Aorta (tissue), 5 donors: ENCODE measurements at regions not wholly inside any gene's neighbourhood (a gene's known extent, or its start where the extent isn't known, plus 50 kb on each side); places are given as distances from the start of the nearest gene placed in this dataset.
"Not testable (repeated sequence)": the region's sequence is repeated elsewhere in the genome, so short reads cannot be mapped to it uniquely, and the experiment has no call there.

ENCODE experiments used
- ATAC-seq: fragments of 200-7000 bp; cut with Tn5 transposase; one replicate; pipeline ENCODE4 v1.9.1; 2022; ENCODE audit warnings: moderate library complexity; ENCODE audit not compliant: low FRiP score
- DNase-seq, 2 donors: peaks; one replicate each; pipeline ENCODE4 v3.0.0-alpha.2; 2020
- H3K27ac ChIP-seq, 2 donors: one replicate each; pipeline ENCODE4 v1.5.1; 2013; ENCODE audit warnings: low read length in 2 of 2, mild to moderate bottlenecking in 2 of 2, moderate library complexity in 2 of 2, control low read depth in 1 of 2, inconsistent platforms in 1 of 2, low read depth in 1 of 2
- H3K27me3 ChIP-seq, 2 donors: one replicate each; pipeline ENCODE4 v1.6.1; 2013; ENCODE audit warnings: control low read depth in 1 of 2, low read length in 1 of 2, mild to moderate bottlenecking in 1 of 2, moderate library complexity in 1 of 2; ENCODE audit not compliant: insufficient read depth in 2 of 2, control insufficient read depth in 1 of 2
- H3K36me3 ChIP-seq, 2 donors: one replicate each; pipeline ENCODE4 v1.6.1; 2013; ENCODE audit warnings: control low read depth in 1 of 2, low read length in 1 of 2, mild to moderate bottlenecking in 1 of 2; ENCODE audit not compliant: insufficient read depth in 2 of 2, control insufficient read depth in 1 of 2
- H3K4me1 ChIP-seq, 2 donors: one replicate each; pipeline ENCODE4 v1.6.1; 2013; ENCODE audit warnings: low read length in 2 of 2, control low read depth in 1 of 2, mild to moderate bottlenecking in 1 of 2, moderate library complexity in 1 of 2; ENCODE audit not compliant: insufficient read depth in 2 of 2, control insufficient read depth in 1 of 2
- H3K4me3 ChIP-seq, 2 donors: one replicate each; pipeline ENCODE4 v1.5.1; 2013; ENCODE audit warnings: low read length in 2 of 2, control low read depth in 1 of 2, mild to moderate bottlenecking in 1 of 2
- H3K9me3 ChIP-seq: one replicate; pipeline ENCODE4 v1.6.1; 2013; ENCODE audit warnings: mild to moderate bottlenecking, low read length; ENCODE audit not compliant: control insufficient read depth
- WGBS, 2 donors: extraction: QIAGEN DNeasy Blood & Tissue Kit; methylation state at CpG; one replicate each; pipeline ENCODE4 v1.1.7; 2013; 5-methylcytosine and 5-hydroxymethylcytosine counted together
- intact Hi-C, 2 donors: fragments of 100-400 bp; cut with DNase I; formaldehyde crosslinking; loops; one replicate each; pipeline versions ENCODE4 v1.14.2 to v1.15.0; 2022
- donor health status: healthy with polysubstance abuse.
- donor health status: Bipolar disorder and iron deficiency.
- donor health status: DM: no; HTN: no; CAD: no.
- donor health status: DM: no; HTN: no; CAD: no.
- donor health status: DM: yes; HTN: yes; CAD: no.

DNA sequence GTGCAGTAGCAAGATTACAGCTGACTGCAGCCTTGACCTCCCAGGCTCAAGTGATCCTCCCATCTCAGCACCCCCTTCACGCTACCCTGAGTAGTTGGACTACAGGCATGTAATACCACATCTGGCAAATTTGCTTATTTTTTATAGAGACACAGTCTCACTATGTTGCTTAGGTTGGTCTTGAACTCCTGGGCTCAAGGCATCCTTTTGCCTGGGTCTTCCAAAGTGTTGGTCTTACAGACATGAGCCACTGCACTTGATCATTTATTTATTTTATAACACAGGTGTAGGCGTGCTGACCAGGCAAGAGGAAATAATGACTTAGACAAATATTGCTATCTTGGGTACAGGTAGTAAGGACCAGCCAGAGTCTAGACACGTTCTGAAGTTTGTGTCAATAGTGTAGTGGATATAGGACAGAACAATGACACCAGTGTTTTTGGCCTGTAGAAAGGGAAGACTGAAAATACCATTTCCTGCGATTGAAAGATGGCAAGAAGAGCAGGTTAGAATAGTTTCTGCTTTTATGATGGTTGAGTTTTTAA lies 71.0 kb upstream of the THUMPD2 start:
- WGBS, 2 donors = 85% methylated on average over 4 of the region's 4 CpGs
- ATAC-seq (no peak), DNase-seq (no peak)
- Histone ChIP-seq H3K36me3 (no peaks in the 10 kb centered on the region), H3K4me1 (no peaks in the 10 kb centered on the region), H3K27ac (no peak overlapping the region), H3K4me3 (no peak overlapping the region), H3K9me3 (no peaks in the 10 kb centered on the region), H3K27me3 (no peaks in the 10 kb centered on the region)
- intact Hi-C loops = no loop called here

GRCh38 chr2:39849064-39849463 lies 70.0 kb upstream of the THUMPD2 start:
- no peak for ATAC-seq
- Histone ChIP-seq H3K4me1 (no peaks in the 10 kb centered on the region), H3K4me3 (no peak overlapping the region), H3K27me3 (no peaks in the 10 kb centered on the region), H3K9me3 (no peaks in the 10 kb centered on the region), H3K27ac (no peak overlapping the region), H3K36me3 (no peaks in the 10 kb centered on the region)
- intact Hi-C loops = no loop called here
- no peak for DNase-seq
- 94 to 95% methylated on average over 1 of the region's 1 CpG for WGBS, 2 donors

DNA sequence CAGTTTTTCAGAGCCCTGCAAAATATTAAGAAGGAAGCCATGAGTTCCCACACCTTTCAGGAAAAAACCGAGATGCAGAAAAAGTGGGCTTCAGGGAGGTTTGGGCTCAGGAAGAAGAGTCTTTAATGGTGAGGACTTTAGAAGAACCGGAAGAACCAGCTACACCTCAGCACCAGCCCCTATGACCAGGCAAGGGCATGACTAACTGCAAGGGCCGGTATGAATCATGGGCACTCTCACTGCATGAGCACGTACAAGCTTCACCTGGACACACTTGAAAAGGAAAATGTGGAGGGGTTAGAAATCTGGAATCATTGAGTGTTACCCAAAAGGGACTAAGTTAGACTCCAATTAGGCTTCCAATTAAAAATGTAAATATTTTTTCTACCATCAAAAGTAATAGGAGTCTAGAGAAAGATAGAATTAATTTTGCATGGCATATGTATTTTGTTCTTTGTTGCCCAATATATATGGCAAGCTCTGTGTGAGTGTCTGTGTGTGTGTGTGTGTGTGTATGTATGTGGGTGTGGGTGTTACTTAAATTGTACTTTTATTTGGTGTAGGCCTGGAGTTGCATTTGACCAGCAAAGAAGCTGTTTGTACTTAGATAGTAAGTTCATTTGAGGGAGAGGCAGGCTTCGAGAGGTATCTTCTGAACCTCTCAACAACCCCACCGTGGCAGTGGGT lies 66.5 kb upstream of the THUMPD2 start:
- Histone ChIP-seq H3K27me3 (no peaks in the 10 kb centered on the region), H3K4me1 (no peaks in the 10 kb centered on the region), H3K36me3 (no peaks in the 10 kb centered on the region), H3K27ac (no peak overlapping the region), H3K9me3 (no peaks in the 10 kb centered on the region), H3K4me3 (no peak overlapping the region)
- ATAC-seq (no peak), DNase-seq (no peak)
- intact Hi-C loops = no loop called here
- 80 to 83% methylated on average over 6 of the region's 6 CpGs for WGBS, 2 donors

- no peak overlapping the region for H3K4me3 ChIP-seq
- peaks cover 3% of the 10 kb centered on the region for H3K9me3 ChIP-seq
- 65 to 84% methylated on average over 5 of the region's 5 CpGs for WGBS, 2 donors
- no peaks in the 10 kb centered on the region for H3K4me1 ChIP-seq
- intact Hi-C loops = no loop called here
- H3K36me3 ChIP-seq = no peaks in the 10 kb centered on the region
- DNase-seq = no peak
- no peak overlapping the region for H3K27ac ChIP-seq
- no peak for ATAC-seq
- H3K27me3 ChIP-seq = no peaks in the 10 kb centered on the region
Observed at GRCh38 chr2:39839261-39839848, 60.3 kb upstream of the THUMPD2 start.

DNA sequence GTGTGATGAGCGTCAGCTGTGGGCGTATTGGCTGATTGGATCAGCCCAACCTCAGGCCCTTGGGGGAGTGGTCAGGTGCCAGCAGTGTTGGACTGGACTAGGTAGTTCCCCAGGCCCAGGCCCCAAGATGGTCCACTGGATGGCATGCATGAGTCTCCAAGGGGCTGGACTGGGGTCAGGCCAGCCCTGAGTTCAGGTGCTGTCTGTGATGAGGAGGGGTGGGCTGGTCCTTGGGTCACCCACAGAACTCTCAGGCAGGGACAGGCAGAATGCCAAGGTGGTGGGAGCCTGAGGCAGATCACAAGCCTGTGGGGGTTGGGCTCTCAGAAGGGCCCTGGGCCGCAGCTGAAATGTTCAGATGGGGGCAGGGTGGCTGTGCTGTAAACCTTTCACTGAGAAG lies 59.5 kb upstream of the THUMPD2 start:
- peaks cover 3% of the 10 kb centered on the region for H3K9me3 ChIP-seq
- ATAC-seq = peak; percentile 33

GRCh38 chr2:39837856-39838453 lies 58.9 kb upstream of the THUMPD2 start:
- Histone ChIP-seq H3K27ac (no peak overlapping the region), H3K4me3 (no peak overlapping the region), H3K9me3 (peaks cover 3% of the 10 kb centered on the region), H3K27me3 (no peaks in the 10 kb centered on the region), H3K4me1 (no peaks in the 10 kb centered on the region), H3K36me3 (no peaks in the 10 kb centered on the region)
- no peak for DNase-seq
- 46 to 58% methylated on average over 6 of the region's 6 CpGs for WGBS, 2 donors
- intact Hi-C loops = no loop called here
- ATAC-seq = no peak

More for the DNA sequence above, 59.5 kb upstream of the THUMPD2 start:
- Histone ChIP-seq H3K4me3 (no peak overlapping the region), H3K27ac (no peak overlapping the region), H3K36me3 (no peaks in the 10 kb centered on the region), H3K27me3 (no peaks in the 10 kb centered on the region), H3K4me1 (no peaks in the 10 kb centered on the region)
- intact Hi-C loops = no loop called here
- WGBS, 2 donors = 94 to 96% methylated on average over 3 of the region's 3 CpGs
- DNase-seq = no peak

DNA sequence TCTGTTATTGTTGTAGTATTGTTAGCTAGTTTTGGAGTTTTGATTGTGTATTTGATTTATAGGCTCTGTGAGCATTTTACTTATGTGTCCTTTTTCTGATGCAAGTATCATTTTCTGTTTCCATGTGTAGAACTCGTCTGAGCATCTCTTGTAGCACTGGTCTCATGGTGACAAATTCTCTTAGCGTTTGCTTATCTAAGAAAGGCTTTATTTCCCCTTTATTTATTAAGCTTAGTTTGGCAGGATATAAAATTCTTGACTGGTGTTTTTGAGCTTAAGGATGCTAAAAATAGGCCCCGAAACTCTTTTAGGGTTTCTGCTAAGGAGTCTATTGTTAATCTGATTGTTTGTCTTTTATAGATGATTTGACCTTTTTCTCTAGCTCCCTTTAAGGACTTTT lies 57.6 kb upstream of the THUMPD2 start:
- no peak overlapping the region for H3K4me3 ChIP-seq
- no peaks in the 10 kb centered on the region for H3K36me3 ChIP-seq
- intact Hi-C loops = no loop called here
- ATAC-seq (no peak), DNase-seq (no peak)
- no peaks in the 10 kb centered on the region for H3K4me1 ChIP-seq
- H3K27ac ChIP-seq = no peak overlapping the region
- no peaks in the 10 kb centered on the region for H3K27me3 ChIP-seq
- H3K9me3 ChIP-seq = peaks cover 3% of the 10 kb centered on the region
- whole genome bisulfite sequencing, 2 donors = 61 to 69% methylated on average over 3 of the region's 3 CpGs

GRCh38 chr2:39834426-39834825 lies 55.4 kb upstream of the THUMPD2 start:
- DNase-seq (no peak), ATAC-seq (no peak)
- Histone ChIP-seq H3K27ac (no peak overlapping the region), H3K4me3 (no peak overlapping the region), H3K9me3 (peaks cover 2% of the 10 kb centered on the region), H3K36me3 (no peaks in the 10 kb centered on the region), H3K4me1 (no peaks in the 10 kb centered on the region), H3K27me3 (no peaks in the 10 kb centered on the region)
- WGBS, 2 donors = 91 to 92% methylated on average over 2 of the region's 2 CpGs
- intact Hi-C loops = no loop called here

DNA sequence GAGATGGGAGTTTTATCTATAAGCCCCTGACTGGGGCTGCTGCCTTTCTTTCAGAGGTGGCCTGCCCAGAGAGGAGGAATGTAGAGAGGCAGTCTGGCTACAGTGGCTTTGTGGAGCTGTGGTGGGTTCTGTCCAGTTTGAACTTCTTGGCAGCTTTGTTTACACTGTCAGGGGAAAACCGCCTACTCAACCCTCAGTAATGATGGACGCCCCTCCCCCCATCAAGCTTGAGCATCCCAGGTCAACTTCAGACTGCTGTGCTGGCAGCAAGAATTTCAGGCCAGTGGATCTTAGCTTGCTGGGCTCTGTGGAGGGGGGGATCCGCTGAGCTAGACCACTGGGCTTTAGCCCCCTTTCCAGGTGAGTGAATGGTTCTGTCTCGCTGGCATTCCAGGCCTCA lies 51.6 kb upstream of the THUMPD2 start:
- ATAC-seq, H3K27me3 ChIP-seq, H3K27ac ChIP-seq, H3K4me3 ChIP-seq, intact Hi-C loops, DNase-seq, H3K9me3 ChIP-seq, H3K4me1 ChIP-seq, H3K36me3 ChIP-seq: not testable (repeated sequence)
- WGBS, 2 donors = 80% methylated on average over 4 of the region's 4 CpGs
